Kidney tubule cell (primary cell): ENCODE measurements at regions not wholly inside any gene's neighbourhood (a gene's known extent, or its start where the extent isn't known, plus 50 kb on each side); places are given as distances from the start of the nearest gene placed in this dataset.
"Not testable (repeated sequence)": the region's sequence is repeated elsewhere in the genome, so short reads cannot be mapped to it uniquely, and the experiment has no call there.

Experiments used
- DNase-seq: peaks from one replicate; pipeline ENCODE4 v3.0.0-alpha.2; 2018; ENCODE audit warnings: low spot score

DNA sequence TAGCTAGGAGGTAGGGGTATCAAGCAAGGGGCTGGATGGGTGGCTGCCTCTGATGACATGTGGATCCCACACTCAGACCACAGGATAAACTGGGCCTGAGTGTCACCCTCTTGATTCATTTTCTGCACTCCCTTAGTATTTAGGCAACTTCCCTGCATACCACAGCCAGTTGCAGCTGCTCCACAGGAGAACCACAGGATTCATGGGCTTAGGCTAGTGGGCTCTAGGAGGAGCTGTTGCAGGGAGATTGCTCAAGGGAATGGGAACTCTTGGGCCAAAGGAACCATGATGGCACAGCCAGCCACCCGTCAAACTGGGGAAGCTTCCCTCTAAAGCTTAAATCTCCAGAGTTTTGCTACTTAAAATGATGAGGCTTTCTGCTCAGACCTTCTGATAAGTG lies 269.7 kb upstream of the ASIC2 start:
- no peak for DNase-seq

DNA sequence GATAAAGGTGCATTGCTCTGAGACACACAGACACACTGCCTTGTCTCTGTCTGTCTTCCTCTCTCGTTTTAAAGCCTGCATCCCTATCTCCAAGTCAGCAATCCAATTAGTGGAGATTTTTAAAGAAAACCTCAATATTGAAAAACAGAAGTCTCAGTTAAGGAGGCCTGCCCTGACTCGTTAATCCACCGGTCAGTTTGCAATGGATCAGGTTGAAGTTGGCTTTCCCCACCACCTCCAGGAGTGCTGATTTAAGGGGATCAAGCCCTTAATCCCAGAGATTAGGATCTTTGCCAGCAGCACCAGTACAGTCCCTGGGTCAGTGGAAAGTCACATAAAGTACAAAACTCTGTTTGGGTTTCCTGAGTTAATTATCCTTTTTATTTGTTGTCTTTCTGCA lies 271.1 kb upstream of the ASIC2 start:
- DNase-seq, result no peak

DNA sequence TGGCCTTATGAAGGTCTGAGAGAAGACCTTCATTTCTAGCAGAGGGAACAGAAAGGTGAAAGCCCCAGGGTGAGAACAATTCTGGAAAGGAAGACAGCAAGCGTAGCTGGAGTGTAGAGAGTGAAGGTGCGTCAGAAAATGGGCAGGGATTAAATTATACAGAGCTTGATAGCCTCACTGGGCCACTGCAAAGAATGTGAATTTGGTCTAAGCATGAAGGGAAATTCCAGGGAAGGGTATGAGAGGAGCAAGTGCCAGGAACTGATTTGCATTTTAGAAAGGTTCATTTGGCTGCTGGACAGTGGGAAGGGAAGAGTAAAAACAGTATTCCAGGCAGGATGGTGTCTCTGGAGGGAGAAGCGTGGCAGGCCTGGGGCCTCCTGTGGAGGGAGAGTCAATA lies 274.1 kb upstream of the ASIC2 start:
- DNase-seq, result no peak

DNA sequence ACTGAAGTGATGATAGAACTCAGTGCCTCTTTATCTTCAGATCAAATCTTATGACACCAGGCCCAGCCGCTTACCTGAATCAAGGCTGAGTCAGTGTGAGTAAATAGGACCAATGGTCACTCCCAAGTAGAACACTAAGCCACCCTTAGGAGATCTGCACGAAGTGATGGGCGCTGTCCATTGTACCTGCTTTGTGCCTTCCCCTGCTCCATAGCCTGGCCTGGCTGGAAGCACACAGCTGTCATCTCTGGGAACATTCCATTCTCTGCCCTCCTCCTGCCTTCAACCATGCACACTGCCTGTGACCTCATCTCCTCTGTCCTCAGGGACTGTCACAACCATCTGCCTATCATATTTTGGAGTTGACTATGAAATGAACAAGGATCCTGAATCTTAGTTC lies 279.5 kb upstream of the ASIC2 start:
- peak; percentile 3 for DNase-seq

DNA sequence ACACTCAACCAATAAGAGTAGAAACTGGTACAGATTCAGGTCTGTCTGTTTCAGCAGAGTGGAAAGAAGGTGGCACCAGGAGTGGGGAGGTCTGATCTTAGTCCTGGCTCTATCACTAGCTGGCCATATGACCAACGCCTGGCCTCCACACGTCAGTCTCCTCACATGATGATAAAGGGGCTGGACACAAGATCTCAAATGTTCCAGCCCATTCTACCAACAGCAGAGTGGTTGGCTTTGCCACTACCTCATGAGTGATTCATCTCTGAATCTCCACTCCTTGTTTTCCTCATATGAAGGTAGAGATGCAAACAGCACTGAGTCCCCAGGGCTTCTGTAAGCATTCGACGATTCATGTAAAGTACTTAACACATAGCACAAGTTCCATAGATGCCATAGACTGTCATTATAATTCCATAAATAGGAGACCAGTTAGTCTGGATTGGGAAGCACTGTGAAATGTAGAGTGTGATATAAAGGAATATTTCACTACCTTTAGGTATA lies 281.9 kb upstream of the ASIC2 start:
- DNase-seq, result no peak

DNA sequence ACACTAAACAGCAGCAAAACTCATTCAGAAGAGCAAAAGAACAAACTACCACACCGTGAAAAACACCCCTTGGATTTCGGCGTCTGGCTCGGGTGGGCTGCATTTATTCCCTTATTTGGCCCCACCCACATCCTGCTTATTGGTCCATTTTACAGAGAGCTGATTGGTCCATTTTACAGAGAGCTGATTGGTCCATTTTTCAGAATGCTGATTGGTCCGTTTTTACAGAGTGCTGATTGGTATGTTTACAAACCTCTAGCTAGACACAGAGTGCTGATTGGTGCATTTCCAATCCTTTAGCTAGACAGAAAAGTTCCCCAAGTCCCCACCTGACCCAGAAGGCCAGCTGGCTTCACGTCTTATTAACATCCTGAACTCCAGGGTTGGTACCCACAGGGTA lies 286.6 kb upstream of the ASIC2 start:
- not testable (repeated sequence) for DNase-seq

DNA sequence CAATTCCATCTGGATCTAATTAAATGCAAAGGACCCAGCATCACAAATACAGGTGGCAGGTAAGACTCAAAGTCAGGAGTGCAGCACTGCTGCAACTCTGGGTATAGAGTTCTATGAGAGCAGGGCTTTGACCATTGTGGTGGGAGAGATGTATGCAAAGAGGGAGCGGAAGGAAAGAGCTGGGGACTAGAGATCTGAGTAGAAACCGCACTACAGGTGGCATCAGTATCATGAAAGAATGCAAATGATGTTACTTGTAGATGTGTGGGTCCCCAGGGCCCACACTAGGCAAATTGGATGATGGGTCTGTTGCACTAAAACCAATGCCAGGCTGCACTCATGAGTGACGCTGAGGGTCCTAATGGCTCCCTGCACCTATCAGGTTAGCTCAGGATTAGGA lies 287.1 kb upstream of the ASIC2 start:
- no peak for DNase-seq

DNA sequence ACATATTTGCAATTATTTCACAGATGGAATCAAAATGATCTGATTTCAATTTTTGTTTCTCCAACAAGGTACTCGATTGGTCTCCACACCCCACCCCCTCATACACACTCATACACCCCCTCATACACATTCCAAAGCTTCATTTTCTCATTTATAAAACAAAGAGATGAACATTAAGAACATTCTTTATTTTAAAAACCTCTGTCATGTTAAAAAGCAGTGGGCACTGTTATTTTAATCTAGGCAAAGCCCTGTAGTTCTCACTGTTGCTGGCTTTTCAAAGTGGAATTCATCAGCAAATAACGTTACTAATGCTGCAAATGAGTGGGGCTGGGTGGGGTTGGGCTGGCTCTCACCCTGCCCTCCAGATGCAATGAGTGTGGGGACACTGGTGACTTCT lies 289.6 kb upstream of the ASIC2 start:
- no peak for DNase-seq

DNA sequence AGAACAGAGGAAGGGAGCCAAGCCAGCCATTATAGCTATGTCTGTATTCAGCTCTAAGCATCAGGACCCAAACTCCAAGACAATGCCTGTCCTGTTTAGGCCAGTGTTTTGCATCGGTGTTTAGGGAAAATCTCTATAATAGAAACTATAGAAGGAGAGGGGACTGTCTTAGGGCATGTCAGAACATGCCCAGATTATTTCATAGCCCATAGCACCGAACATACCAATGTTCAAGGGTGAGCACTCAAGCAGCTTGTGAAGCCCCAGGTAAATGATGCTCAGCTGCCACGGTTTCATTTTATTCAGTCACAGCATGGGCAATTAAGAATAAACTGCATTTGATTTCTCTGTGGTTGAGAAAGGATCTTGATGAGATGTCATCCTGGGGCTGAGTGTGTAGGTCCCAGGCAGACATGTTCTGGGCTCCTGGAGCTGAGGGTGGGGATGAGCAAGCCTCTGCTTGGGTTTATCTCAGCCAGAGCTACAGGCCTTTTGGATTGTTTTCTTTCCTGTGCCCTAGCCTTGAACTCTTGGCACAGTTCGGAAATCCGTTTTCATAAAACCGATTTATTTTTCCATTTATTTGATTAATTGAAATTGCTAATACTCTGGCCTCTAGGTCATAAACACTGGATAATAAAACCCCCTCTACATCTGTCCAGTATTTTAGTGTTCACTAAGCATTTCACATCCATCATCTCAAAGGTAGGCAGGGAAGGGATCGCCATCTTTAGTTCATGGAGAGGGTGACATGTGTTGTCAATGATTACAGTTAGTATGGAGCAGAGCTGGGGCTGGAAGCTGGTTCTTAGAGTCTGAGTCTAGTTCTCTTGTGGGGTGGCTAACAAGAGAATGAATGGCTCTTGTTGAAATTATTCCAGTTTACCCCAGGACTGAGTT lies 290.7 kb upstream of the ASIC2 start:
- DNase-seq, result no peak

DNA sequence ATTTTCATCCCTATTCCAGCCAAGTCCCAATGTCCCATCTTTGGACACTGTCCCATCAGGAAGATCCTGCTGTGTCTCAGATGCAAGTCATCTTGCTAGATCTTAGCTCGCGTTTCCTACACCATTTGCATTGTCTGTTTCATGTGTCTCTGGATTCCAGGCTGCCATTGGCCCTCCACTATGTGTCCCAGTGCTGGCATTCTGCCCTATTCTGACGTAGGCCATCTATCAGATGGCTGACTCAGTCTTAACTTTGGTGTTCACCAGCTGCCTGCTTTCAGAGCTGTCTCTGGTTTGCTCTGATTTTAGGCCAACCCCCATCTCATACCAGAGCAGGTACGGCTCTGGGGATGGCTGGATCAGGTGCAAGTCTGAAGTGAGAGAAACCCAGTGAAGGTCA lies 300.9 kb upstream of the ASIC2 start:
- no peak for DNase-seq

DNA sequence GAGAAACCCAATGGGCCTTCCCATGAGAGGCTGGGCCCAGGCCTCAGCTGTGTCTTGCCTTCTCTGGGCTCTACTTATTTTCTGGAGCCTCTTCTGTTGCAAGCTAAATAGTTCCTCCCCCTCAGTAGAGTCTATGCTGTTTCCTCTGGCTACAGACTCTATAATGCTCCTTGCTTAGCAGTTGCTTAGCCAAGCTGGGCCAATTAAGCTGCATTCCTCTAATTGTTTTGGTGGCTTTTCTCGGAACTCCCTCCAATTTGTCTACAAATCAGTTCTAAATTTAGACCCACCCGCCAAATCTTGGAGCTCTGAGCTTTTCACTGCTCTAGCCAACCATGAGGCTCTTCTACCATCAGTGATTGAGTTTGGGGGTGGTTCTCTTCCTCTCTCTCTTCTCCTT lies 302.7 kb upstream of the ASIC2 start:
- no peak for DNase-seq

DNA sequence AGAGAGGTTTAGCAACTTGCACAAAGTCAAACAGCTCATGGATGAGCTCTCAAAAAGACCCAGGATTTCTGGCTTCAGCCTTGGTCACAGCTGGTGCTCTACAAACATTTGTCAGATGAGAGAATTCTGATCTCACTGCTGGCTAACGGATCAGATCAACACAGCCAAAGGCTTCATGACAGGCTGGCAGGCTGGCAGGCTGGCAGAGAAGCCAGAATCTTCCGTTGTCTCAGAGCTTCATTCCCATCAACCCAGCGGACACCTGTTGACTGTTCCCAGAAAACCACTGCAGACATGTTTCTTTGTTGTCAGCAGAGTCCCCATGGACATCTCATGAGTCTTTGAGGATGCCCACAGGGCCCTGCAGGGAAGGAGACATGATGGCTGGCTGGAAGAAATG lies 303.8 kb upstream of the ASIC2 start:
- DNase-seq, result no peak

DNA sequence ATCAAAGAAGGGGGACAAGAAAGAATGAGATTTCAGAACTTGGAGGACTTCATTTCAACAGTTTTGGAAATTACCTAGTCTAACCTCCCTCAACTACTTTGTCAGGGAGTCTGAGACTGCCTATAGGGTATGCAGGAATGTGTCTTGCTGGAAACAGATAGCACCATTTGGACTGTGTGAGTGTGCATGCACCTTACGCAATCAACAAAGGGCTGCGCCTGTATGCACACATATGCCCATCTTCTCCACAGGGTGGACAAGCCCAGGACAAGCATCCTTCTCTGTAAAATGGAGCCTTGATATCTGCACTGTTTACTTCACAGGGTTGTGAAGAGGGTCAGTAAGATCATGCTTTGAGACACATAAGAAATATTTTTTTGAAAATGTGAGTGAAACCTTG lies 305.7 kb upstream of the ASIC2 start:
- no peak for DNase-seq

DNA sequence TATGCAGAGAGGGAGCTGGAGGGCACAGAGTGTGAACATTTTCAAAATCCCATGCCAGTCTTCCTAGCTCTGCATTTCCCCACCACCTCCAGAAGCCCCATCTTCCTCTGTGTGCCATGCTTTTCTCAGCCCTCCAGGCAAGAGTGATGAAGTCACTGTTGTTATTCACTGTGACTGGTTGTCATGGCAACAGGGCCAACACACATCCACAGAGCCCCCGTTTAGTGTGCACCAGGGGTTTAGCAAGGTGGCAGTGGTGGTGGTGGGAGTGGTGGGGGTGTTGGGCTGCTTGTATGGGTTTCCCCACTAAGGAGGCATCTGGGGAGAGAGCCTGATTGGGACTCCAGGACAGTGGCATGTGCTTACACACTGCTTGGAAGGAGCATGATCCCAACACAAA lies 309.9 kb upstream of the ASIC2 start:
- DNase-seq, result no peak

DNA sequence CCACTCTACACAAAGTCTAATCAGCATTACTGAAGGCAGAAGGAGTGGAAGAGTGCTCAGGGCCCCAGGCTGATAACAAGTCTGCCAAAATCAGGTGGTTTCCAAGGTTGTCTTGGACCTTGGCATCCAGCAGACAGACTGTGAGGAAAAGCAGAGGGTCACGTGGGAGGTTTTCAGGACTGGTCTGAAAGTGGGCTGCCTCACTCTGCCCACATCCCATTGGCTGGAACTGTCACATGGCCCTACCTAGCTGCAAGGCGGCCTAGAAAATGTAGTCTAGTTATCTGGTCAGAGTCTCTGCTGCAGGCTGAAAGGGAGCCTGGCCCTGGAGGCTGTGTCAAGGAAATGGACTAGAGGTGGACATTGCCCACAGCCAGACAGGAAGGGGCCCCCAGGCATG lies 310.7 kb upstream of the ASIC2 start:
- DNase-seq, result no peak

DNA sequence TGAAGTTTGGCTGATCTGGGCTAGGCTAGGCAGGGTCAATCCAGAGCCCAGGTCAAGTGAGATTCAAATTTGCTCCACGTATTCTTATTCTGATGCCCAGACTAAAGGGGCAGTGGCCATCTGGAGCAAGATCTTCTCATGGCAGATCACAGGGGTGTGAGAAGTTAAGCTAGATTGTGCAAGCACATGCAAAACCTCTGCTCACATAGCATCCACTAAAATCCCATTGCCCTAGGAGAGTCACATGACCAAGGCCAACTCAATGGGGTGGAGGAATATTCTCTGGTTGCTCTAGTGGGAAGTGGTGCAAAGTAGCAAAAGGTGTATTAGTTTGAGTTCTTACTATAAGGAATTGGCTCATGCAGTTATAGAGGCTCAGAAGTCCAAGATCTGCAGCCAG lies 318.4 kb upstream of the ASIC2 start:
- DNase-seq, result no peak

DNA sequence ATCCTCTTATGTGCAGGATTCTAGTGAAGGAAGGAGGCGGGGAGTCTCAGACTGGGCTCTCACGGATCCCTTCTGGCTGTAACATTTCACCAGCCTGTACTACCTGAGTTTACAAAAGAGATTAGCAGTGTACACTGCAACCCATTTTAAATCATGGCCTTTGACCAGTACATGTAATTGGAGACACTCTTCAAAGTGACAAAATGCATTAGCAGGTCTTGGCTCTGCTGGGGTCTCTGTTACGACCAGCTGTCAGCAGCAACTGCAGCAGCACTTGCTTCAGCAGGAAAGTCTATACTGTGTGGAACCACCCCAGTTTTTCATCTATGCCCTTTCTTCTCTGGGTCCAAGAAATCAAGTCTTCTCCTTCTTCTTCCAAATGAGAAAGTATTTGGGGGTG lies 322.8 kb upstream of the ASIC2 start:
- no peak for DNase-seq

DNA sequence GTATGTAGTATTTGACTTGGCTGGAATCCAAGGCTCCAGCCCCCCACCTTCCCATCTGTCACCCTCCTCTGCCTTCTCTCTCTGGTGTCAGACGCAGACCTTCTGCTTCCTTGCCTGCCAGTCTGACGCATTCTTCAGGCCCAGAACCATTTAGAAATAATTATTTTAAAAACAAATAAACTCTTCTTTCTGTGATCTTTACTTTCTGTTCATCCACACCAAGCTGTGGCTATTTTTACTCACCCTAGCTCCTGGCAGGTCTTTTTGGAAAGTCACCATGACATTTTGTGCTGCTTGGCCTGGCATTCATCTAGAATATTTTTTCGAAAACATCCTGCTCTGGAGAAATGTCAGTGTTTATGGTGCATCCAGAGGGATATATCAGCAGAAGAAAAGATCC lies 330.7 kb upstream of the ASIC2 start:
- DNase-seq, result no peak

DNA sequence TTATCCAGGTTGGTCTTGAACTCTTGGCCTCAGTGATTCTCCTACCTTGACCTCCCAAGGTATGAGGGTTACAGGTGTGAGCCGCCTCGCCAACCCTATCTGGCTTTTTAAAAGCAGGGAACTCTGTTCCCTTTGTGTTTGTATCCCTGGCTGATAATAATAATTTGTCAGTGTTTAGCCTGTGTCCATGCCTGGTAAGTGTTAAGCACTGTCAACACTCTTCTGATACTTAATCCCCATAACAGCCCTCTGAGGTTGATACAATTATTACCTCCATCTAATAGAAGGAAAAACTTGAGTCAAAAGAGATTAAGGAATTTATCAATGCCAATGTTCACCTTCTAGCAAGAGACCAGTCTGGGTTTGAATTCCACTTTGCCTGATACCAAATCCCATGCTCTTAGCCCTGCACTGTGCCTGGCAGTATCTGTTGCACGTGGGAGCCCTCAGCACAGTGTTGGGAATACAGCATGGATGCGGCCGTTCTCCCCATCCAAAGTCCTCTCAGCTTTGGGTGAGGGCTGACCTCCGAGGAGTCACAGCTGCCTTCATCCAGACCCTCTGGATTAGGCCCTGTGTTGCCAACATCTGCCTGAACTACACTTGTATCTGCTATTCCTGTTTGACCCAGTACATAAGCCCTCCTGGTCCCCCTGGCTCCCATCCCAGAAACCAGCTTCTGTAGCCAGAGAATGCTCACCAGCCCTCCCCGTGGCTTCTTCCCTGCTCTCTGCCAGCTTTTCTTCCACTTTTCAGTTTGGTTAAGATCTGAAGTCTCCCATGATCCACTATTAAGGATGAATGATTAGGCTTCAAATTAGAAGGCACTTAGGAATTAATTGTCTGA lies 335.6 kb upstream of the ASIC2 start:
- DNase-seq, result no peak

DNA sequence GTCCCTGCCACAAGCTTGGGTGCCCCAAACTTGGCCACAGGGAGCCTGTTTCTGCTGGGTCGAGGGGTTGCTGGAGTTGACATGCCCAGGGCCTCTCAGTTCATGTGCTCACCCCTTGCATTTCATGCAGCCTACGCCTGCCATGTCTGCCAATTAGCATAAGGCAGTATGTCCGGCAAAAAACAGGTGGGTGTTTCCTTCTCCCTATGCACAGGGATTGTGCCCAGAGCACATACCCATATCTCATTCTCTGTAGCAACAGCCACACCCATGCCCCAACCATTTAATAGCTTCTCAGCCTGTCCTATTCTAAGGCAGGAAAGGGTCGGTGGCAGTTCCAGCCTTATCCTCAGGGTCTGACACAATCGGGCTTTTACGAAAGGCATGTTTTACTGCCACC lies 340.4 kb upstream of the ASIC2 start:
- no peak for DNase-seq

DNA sequence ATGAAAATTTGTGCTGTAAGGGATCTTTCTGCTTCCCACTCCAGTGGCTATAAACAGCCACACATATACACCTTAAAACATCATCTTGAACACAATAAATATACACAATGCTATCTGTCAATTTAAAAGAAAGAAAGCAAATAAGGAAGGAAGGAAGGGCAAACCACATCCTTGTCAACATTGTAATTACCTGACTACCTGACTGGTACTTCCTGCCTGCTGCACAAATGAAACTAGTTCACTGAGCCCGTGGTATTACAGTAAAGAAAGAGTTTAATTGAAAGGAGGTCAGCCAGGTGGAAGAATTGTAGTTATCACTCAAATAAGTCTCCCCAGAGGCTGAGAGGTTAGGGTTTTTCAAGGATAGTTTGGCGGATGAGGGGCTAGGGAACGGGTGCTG lies 344.4 kb upstream of the ASIC2 start:
- no peak for DNase-seq

DNA sequence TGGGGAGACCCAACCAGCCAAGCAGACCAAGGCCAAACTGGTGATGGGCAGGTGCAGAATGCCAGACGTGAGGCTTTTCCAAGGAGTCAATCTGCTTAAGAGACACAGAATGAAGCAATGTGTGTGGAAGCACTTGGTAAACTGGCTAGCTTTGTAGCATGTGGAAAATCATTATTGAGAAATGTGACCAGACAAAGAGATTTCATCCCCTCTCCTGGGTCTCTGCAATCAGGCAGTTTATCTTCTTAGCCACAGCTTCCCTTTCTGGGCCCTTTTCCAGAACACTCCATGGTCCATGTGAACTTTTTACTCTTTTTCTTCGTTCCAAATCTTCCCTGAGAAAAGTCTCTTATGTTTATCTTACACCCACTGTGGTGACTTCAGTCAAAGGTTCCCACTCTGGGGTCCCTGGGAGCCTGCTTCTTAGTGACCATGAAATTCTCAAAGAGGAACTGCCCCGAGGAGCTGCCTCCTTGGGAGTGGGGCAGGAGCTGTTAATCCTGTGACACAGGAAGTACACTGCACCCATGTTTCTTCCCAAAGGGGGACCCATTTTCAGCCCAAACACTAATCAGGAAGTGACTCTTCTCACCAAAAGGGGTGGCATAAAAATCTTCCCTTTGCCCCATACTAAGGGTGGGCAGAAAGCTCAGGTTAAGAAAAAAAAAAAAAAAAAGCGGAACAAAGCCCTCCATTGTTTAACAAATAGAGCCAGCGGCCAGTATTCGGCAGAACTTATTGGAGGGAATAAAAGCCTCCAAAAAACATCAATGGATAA lies 346.2 kb upstream of the ASIC2 start:
- no peak for DNase-seq
